HepG2 (cell line): ENCODE measurements at regions not wholly inside any gene's neighbourhood (a gene's known extent, or its start where the extent isn't known, plus 50 kb on each side); places are given as distances from the start of the nearest gene placed in this dataset.

ENCODE experiments used
- CTCF ChIP-seq: sonication (generic); formaldehyde crosslinking; IDR thresholded peaks from 2 replicates; pipeline ENCODE4 v1.5.0; 2020; ENCODE audit warnings: mild to moderate bottlenecking, missing genetic modification reagents, moderate library complexity
- GLI4 ChIP-seq: sonication (generic); formaldehyde crosslinking; IDR thresholded peaks from 2 replicates; pipeline ENCODE4 v1.5.1; 2020; ENCODE audit warnings: missing genetic modification reagents, mild to moderate bottlenecking, moderate library complexity, borderline replicate concordance
- SP1 ChIP-seq, 2 experiments: fragments of 450-650 bp in 1 of 2; sonication (generic) in 1 of 2; formaldehyde crosslinking in 1 of 2; IDR thresholded peaks; 2 replicates each; pipeline versions ENCODE4 v1.4.0 to v1.6.1; 2016 to 2020; ENCODE audit warnings: missing genetic modification reagents in 1 of 2
- TAF1 ChIP-seq: sonication (generic); formaldehyde crosslinking; IDR thresholded peaks from 2 replicates; pipeline ENCODE4 v1.4.0; 2020; ENCODE audit warnings: missing genetic modification reagents

DNA sequence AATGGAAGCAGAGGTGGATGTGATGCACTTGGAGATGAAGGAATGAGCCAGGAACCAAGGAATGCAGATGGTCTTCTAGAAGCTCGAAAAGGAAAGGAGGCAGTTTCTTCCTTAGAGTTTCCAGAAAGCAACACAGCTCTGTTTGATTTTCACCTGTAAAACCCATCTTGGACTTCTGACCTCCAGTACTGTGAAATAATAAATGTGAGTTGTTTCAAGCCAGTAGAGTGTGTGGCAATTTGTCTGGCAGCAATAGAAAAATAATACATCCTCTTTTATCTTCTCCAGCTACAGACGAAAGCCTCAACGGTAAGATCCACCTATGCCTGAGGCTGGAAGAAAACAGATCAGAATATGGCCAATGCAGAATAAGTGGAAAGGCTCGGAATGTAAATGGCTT, 199.7 kb downstream of the HINT1 start:
- no peak for TF ChIP-seq GLI4
- TF ChIP-seq CTCF (CRISPR knock-in tag) = no peak
- TF ChIP-seq SP1 (IDR thresholded peaks at IDR 0.05) = no peak
- TF ChIP-seq SP1 (CRISPR knock-in tag; IDR thresholded peaks at IDR 0.05) = no peak
- TF ChIP-seq TAF1 = no peak
